ENCODE measurements at regions not wholly inside any gene's neighbourhood (a gene's known extent, or its start where the extent isn't known, plus 50 kb on each side); places are given as distances from the start of the nearest gene placed in this dataset.

- no peak for TF ChIP-seq NFRKB (IDR thresholded peaks at IDR 0.05)
- TF ChIP-seq FOXK2 (IDR thresholded peaks at IDR 0.05), result no peak
- TF ChIP-seq FOXA1 (IDR thresholded peaks at IDR 0.05), result no peak
- TF ChIP-seq TARDBP (IDR thresholded peaks at IDR 0.05), result no peak
- no peak for TF ChIP-seq BHLHE40 (IDR thresholded peaks at IDR 0.05; ENCODE audit: borderline replicate concordance)
Measured at GRCh38 chr6:165040440-165040839, 269.0 kb downstream of the C6orf118 start.

Measured in HEK293T (cell line).